Right atrium auricular region (tissue), 2 donors: ENCODE measurements at regions not wholly inside any gene's neighbourhood (a gene's known extent, or its start where the extent isn't known, plus 50 kb on each side); places are given as distances from the start of the nearest gene placed in this dataset.
"Not testable (repeated sequence)": the region's sequence is repeated elsewhere in the genome, so short reads cannot be mapped to it uniquely, and the experiment has no call there.

Experiments
- DNase-seq: peaks from one replicate; pipeline ENCODE4 v3.0.0-alpha.2; 2019; ENCODE audit warnings: low spot score
- H3K27ac ChIP-seq, 2 donors: fragments of 200-600 bp; sonication (generic); 1 replicate in 1 of 2; 2 replicates in 1 of 2; pipeline ENCODE4 v1.5.1; 2016 to 2019
- H3K27me3 ChIP-seq, 2 donors: fragments of 200-600 bp; sonication (generic); one replicate each; pipeline versions ENCODE4 v1.5.1 to v1.6.0; 2017 to 2019
- H3K36me3 ChIP-seq: fragments of 200-600 bp; sonication (generic); one replicate; pipeline ENCODE4 v1.5.1; 2016
- H3K4me1 ChIP-seq, 2 donors: fragments of 200-600 bp; sonication (generic); one replicate each; pipeline versions ENCODE4 v1.5.1 to v1.6.0; 2017 to 2019
- H3K4me3 ChIP-seq, 2 donors: fragments of 200-600 bp; sonication (generic); 1 replicate in 1 of 2; 2 replicates in 1 of 2; pipeline ENCODE4 v1.5.1; 2017 to 2019; ENCODE audit warnings: mild to moderate bottlenecking in 1 of 2, moderate library complexity in 1 of 2
- H3K9me3 ChIP-seq, 2 donors: fragments of 200-600 bp; sonication (generic); one replicate each; pipeline ENCODE4 v1.5.1; 2019
- CTCF ChIP-seq, 2 donors: fragments of 200-600 bp; sonication (generic); IDR thresholded peaks; one replicate each; pipeline ENCODE4 v1.5.1; 2019; ENCODE audit warnings: antibody characterized with exemption in 2 of 2

- Histone ChIP-seq H3K27ac (no peak overlapping the region), H3K9me3 (no peaks in the 10 kb centered on the region), H3K4me3 (no peak overlapping the region), H3K4me1 (no peaks in the 10 kb centered on the region), H3K27me3 (no peaks in the 10 kb centered on the region), H3K36me3 (no peaks in the 10 kb centered on the region)
- no peak for TF ChIP-seq CTCF (IDR thresholded peaks at IDR 0.05)
- DNase-seq: no peak
Measured at GRCh38 chr9:73423891-73424290, 272.2 kb downstream of the ANXA1 start.

GRCh38 chr9:73426269-73426668 is 274.6 kb downstream of the ANXA1 start:
- Histone ChIP-seq H3K27me3 (no peaks in the 10 kb centered on the region), H3K4me1 (no peaks in the 10 kb centered on the region), H3K36me3 (no peaks in the 10 kb centered on the region), H3K27ac (no peak overlapping the region), H3K4me3 (no peak overlapping the region), H3K9me3 (no peaks in the 10 kb centered on the region)
- no peak for DNase-seq
- TF ChIP-seq CTCF (IDR thresholded peaks at IDR 0.05): no peak

- Histone ChIP-seq H3K36me3 (no peaks in the 10 kb centered on the region), H3K4me1 (no peaks in the 10 kb centered on the region), H3K9me3 (no peaks in the 10 kb centered on the region), H3K27ac (no peak overlapping the region), H3K27me3 (no peaks in the 10 kb centered on the region), H3K4me3 (no peak overlapping the region)
- TF ChIP-seq CTCF (IDR thresholded peaks at IDR 0.05): no peak
- DNase-seq: no peak
Measured at GRCh38 chr9:73434826-73435225, 283.2 kb downstream of the ANXA1 start.

- Histone ChIP-seq H3K36me3 (no peaks in the 10 kb centered on the region), H3K9me3 (no peaks in the 10 kb centered on the region)
- TF ChIP-seq CTCF (IDR thresholded peaks at IDR 0.05): no peak
Measured at GRCh38 chr9:73437758-73438157, 286.1 kb downstream of the ANXA1 start.

GRCh38 chr9:73439839-73440238 is 288.2 kb downstream of the ANXA1 start:
- H3K9me3 ChIP-seq, DNase-seq, H3K27me3 ChIP-seq, H3K36me3 ChIP-seq, H3K27ac ChIP-seq, H3K4me1 ChIP-seq, H3K4me3 ChIP-seq: not testable (repeated sequence)

More at GRCh38 chr9:73437758-73438157, 286.1 kb downstream of the ANXA1 start:
- DNase-seq: no peak
- no peaks in the 10 kb centered on the region for H3K4me1 ChIP-seq
- no peak overlapping the region for H3K4me3 ChIP-seq
- H3K27me3 ChIP-seq: no peaks in the 10 kb centered on the region
- H3K27ac ChIP-seq: no peak overlapping the region

- H3K27me3 ChIP-seq: no peaks in the 10 kb centered on the region
- no peak overlapping the region for H3K4me3 ChIP-seq
- H3K27ac ChIP-seq: no peak overlapping the region
- no peaks in the 10 kb centered on the region for H3K9me3 ChIP-seq
- no peaks in the 10 kb centered on the region for H3K4me1 ChIP-seq
- no peak for TF ChIP-seq CTCF (IDR thresholded peaks at IDR 0.05)
- no peaks in the 10 kb centered on the region for H3K36me3 ChIP-seq
- no peak for DNase-seq
Measured at GRCh38 chr9:73441223-73441622, 289.6 kb downstream of the ANXA1 start.
